ENCODE measurements at regions not wholly inside any gene's neighbourhood (a gene's known extent, or its start where the extent isn't known, plus 50 kb on each side); places are given as distances from the start of the nearest gene placed in this dataset.

GRCh38 chr15:99902248-99902928 is 169.2 kb upstream of the LYSMD4 start:
- H3K27ac ChIP-seq (ENCODE audit: low read depth, low read length) = no peak overlapping the region
- no peak for TF ChIP-seq CTCF (IDR thresholded peaks at IDR 0.05; ENCODE audit: low read depth, low read length)
- no peaks in the 10 kb centered on the region for H3K27me3 ChIP-seq (ENCODE audit: control insufficient read depth, insufficient read depth, low read length)
- ChIA-PET POLR2A (no interaction called here), CTCF (interaction anchor here (0.6 to 1.0 kb wide), 2 partner anchors 448 to 1389 kb away, joined by 3 read pairs; no protein-coding TSS in a partner anchor)
- no peaks in the 10 kb centered on the region for H3K9me3 ChIP-seq (ENCODE audit: control insufficient read depth, insufficient read depth, low read length)
- no peak overlapping the region for H3K4me3 ChIP-seq (ENCODE audit: low read depth, low read length)
- DNase-seq (ENCODE audit: low read depth, low spot score) = no peak

GRCh38 chr15:99895956-99896311 is 162.7 kb upstream of the LYSMD4 start:
- CTCF ChIA-PET = no interaction called here
- no peak overlapping the region for H3K4me3 ChIP-seq (ENCODE audit: low read depth, low read length)
- DNase-seq (ENCODE audit: low read depth, low spot score) = no peak
- no peak for TF ChIP-seq CTCF (IDR thresholded peaks at IDR 0.05; ENCODE audit: low read depth, low read length)
- no peaks in the 10 kb centered on the region for H3K27me3 ChIP-seq (ENCODE audit: control insufficient read depth, insufficient read depth, low read length)
- POLR2A ChIA-PET = no interaction called here
- H3K9me3 ChIP-seq (ENCODE audit: control insufficient read depth, insufficient read depth, low read length) = no peaks in the 10 kb centered on the region
- H3K27ac ChIP-seq (ENCODE audit: low read depth, low read length) = no peak overlapping the region

- no peak for TF ChIP-seq CTCF (IDR thresholded peaks at IDR 0.05; ENCODE audit: low read depth, low read length)
- Histone ChIP-seq H3K27ac (ENCODE audit: low read depth, low read length) (no peak overlapping the region), H3K9me3 (ENCODE audit: control insufficient read depth, insufficient read depth, low read length) (no peaks in the 10 kb centered on the region), H3K27me3 (ENCODE audit: control insufficient read depth, insufficient read depth, low read length) (no peaks in the 10 kb centered on the region), H3K4me3 (ENCODE audit: low read depth, low read length) (no peak overlapping the region)
- no peak for DNase-seq (ENCODE audit: low read depth, low spot score)
- ChIA-PET POLR2A (no interaction called here), CTCF (no interaction called here)
These were observed 162.1 kb upstream of the LYSMD4 start for GRCh38 chr15:99895189-99895955.

- CTCF ChIA-PET = no interaction called here
- POLR2A ChIA-PET = no interaction called here
- no peak for TF ChIP-seq CTCF (IDR thresholded peaks at IDR 0.05; ENCODE audit: low read depth, low read length)
- DNase-seq (ENCODE audit: low read depth, low spot score) = no peak
- H3K27ac ChIP-seq (ENCODE audit: low read depth, low read length) = no peak overlapping the region
- no peaks in the 10 kb centered on the region for H3K9me3 ChIP-seq (ENCODE audit: control insufficient read depth, insufficient read depth, low read length)
- no peak overlapping the region for H3K4me3 ChIP-seq (ENCODE audit: low read depth, low read length)
- no peaks in the 10 kb centered on the region for H3K27me3 ChIP-seq (ENCODE audit: control insufficient read depth, insufficient read depth, low read length)
These were observed 145.6 kb upstream of the LYSMD4 start for GRCh38 chr15:99878835-99879234.

- H3K27ac ChIP-seq (ENCODE audit: low read depth, low read length) = no peak overlapping the region
- POLR2A ChIA-PET = no interaction called here
- no peaks in the 10 kb centered on the region for H3K27me3 ChIP-seq (ENCODE audit: control insufficient read depth, insufficient read depth, low read length)
- H3K4me3 ChIP-seq (ENCODE audit: low read depth, low read length) = no peak overlapping the region
- H3K9me3 ChIP-seq (ENCODE audit: control insufficient read depth, insufficient read depth, low read length) = no peaks in the 10 kb centered on the region
- CTCF ChIA-PET = no interaction called here
- no peak for TF ChIP-seq CTCF (IDR thresholded peaks at IDR 0.05; ENCODE audit: low read depth, low read length)
- no peak for DNase-seq (ENCODE audit: low read depth, low spot score)
These were observed 140.2 kb upstream of the LYSMD4 start for GRCh38 chr15:99873451-99873850.

Data from AG04450 (cell line).